OCI-LY7 (cell line): ENCODE measurements at regions not wholly inside any gene's neighbourhood (a gene's known extent, or its start where the extent isn't known, plus 50 kb on each side); places are given as distances from the start of the nearest gene placed in this dataset.

Experiments
- CTCF ChIP-seq: fragments of 200-600 bp; sonication (generic); conservative IDR thresholded peaks from 2 replicates; pipeline ENCODE4 v1.5.1; 2014; ENCODE audit warnings: mild to moderate bottlenecking, antibody characterized with exemption, low read length, moderate library complexity, mixed read lengths
- EZH2phosphoT487 ChIP-seq: fragments of 200-600 bp; sonication (generic); IDR thresholded peaks from 2 replicates; pipeline ENCODE4 v1.6.1; 2018; ENCODE audit warnings: low read depth, borderline replicate concordance, mild to moderate bottlenecking, mixed run types, antibody characterized with exemption, low read length, moderate library complexity, mixed read lengths

DNA sequence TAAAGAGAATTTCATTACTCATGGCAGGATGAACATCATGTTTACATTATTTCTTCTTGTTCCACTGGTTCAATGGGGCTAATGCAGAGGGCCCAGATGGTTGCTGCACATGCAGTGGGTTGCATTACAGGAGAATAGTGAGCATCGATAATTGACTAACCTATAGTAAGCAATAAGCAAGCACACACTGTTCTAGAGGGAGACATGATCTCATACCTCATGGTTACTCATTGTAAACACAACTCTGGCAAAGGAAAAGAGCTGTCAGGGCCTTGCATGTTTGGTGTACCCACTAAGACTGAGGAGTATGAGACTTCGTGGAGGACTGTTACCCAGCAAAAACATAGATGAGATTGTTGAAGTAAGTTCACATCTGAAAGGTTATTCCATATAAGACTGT, 885.6 kb upstream of the VRK2 start:
- TF ChIP-seq CTCF (no peak), EZH2phosphoT487 (no peak)
